Central memory CD8-positive, alpha-beta T cell (primary cell): ENCODE measurements at regions not wholly inside any gene's neighbourhood (a gene's known extent, or its start where the extent isn't known, plus 50 kb on each side); places are given as distances from the start of the nearest gene placed in this dataset.
"Not testable (repeated sequence)": the region's sequence is repeated elsewhere in the genome, so short reads cannot be mapped to it uniquely, and the experiment has no call there.

Experiments used
- ATAC-seq: fragments of 150-1000 bp; cut with Tn5 transposase; replicated peaks from 2 replicates; pipeline ENCODE4 v1.10.0; 2022; ENCODE audit warnings: mild to moderate bottlenecking, moderate FRiP score, moderate number of reproducible peaks; ENCODE audit not compliant: poor library complexity, severe bottlenecking; ENCODE audit errors: extremely low read depth
- DNase-seq, 2 donors: peaks; one replicate each; pipeline ENCODE4 v3.0.0; 2021; ENCODE audit warnings: low spot score in 2 of 2
- H3K27ac Mint-ChIP-seq: one replicate; pipeline ENCODE4 v1.8.0; 2022; ENCODE audit warnings: low read depth, mild to moderate bottlenecking, moderate library complexity, mixed read lengths
- H3K27me3 Mint-ChIP-seq: one replicate; pipeline ENCODE4 v1.8.0; 2022; ENCODE audit warnings: mixed read lengths
- H3K36me3 Mint-ChIP-seq: one replicate; pipeline ENCODE4 v1.8.0; 2022; ENCODE audit warnings: mild to moderate bottlenecking, moderate library complexity, mixed read lengths; ENCODE audit not compliant: insufficient read depth
- H3K4me1 Mint-ChIP-seq: one replicate; pipeline ENCODE4 v1.8.0; 2022; ENCODE audit warnings: mixed read lengths
- H3K4me3 Mint-ChIP-seq: one replicate; pipeline ENCODE4 v1.8.0; 2022; ENCODE audit warnings: mild to moderate bottlenecking, moderate library complexity, mixed read lengths
- H3K9me3 Mint-ChIP-seq: one replicate; pipeline ENCODE4 v1.8.0; 2022; ENCODE audit warnings: mixed read lengths

- ATAC-seq, H3K4me3 Mint-ChIP-seq, H3K4me1 Mint-ChIP-seq, H3K36me3 Mint-ChIP-seq, DNase-seq, H3K27ac Mint-ChIP-seq: not testable (repeated sequence)
- H3K27me3 Mint-ChIP-seq = peaks cover 33% of the 10 kb centered on the region
- H3K9me3 Mint-ChIP-seq = peaks cover 27% of the 10 kb centered on the region
Observed at GRCh38 chr16:31581065-31581464, 53.4 kb downstream of the AHSP start.

GRCh38 chr16:31601737-31602384 lies 74.2 kb downstream of the AHSP start:
- not testable (repeated sequence) for H3K27ac Mint-ChIP-seq, H3K4me1 Mint-ChIP-seq, H3K36me3 Mint-ChIP-seq, ATAC-seq, DNase-seq, H3K4me3 Mint-ChIP-seq
- peaks cover 46% of the 10 kb centered on the region for H3K9me3 Mint-ChIP-seq
- H3K27me3 Mint-ChIP-seq = peaks cover 33% of the 10 kb centered on the region

- DNase-seq (no peak), ATAC-seq (no peak)
- H3K27ac Mint-ChIP-seq = no peak overlapping the region
- H3K9me3 Mint-ChIP-seq = peaks cover 14% of the 10 kb centered on the region
- peaks cover 50% of the 10 kb centered on the region for H3K27me3 Mint-ChIP-seq
- H3K4me3 Mint-ChIP-seq = no peak overlapping the region
- no peaks in the 10 kb centered on the region for H3K4me1 Mint-ChIP-seq
- H3K36me3 Mint-ChIP-seq = peaks cover 1% of the 10 kb centered on the region
Observed at GRCh38 chr16:31618130-31618529, 90.4 kb downstream of the AHSP start.

- DNase-seq (no peak), ATAC-seq (no peak)
- H3K4me1 Mint-ChIP-seq = no peaks in the 10 kb centered on the region
- no peaks in the 10 kb centered on the region for H3K9me3 Mint-ChIP-seq
- no peak overlapping the region for H3K4me3 Mint-ChIP-seq
- H3K36me3 Mint-ChIP-seq = no peaks in the 10 kb centered on the region
- H3K27ac Mint-ChIP-seq = no peak overlapping the region
- H3K27me3 Mint-ChIP-seq = peaks cover 64% of the 10 kb centered on the region
Observed at GRCh38 chr16:31636433-31636832, 108.7 kb downstream of the AHSP start.

GRCh38 chr16:31641279-31641678 lies 113.6 kb downstream of the AHSP start:
- Mint-ChIP-seq H3K27me3 (peaks cover 73% of the 10 kb centered on the region), H3K27ac (no peak overlapping the region), H3K4me3 (no peak overlapping the region), H3K4me1 (no peaks in the 10 kb centered on the region), H3K36me3 (no peaks in the 10 kb centered on the region), H3K9me3 (no peaks in the 10 kb centered on the region)
- DNase-seq (no peak), ATAC-seq (no peak)

GRCh38 chr16:31655674-31656073 lies 128.0 kb downstream of the AHSP start:
- not testable (repeated sequence) for H3K27ac Mint-ChIP-seq, DNase-seq, H3K9me3 Mint-ChIP-seq, H3K4me1 Mint-ChIP-seq, ATAC-seq, H3K4me3 Mint-ChIP-seq, H3K36me3 Mint-ChIP-seq
- peaks cover 26% of the 10 kb centered on the region for H3K27me3 Mint-ChIP-seq

DNA sequence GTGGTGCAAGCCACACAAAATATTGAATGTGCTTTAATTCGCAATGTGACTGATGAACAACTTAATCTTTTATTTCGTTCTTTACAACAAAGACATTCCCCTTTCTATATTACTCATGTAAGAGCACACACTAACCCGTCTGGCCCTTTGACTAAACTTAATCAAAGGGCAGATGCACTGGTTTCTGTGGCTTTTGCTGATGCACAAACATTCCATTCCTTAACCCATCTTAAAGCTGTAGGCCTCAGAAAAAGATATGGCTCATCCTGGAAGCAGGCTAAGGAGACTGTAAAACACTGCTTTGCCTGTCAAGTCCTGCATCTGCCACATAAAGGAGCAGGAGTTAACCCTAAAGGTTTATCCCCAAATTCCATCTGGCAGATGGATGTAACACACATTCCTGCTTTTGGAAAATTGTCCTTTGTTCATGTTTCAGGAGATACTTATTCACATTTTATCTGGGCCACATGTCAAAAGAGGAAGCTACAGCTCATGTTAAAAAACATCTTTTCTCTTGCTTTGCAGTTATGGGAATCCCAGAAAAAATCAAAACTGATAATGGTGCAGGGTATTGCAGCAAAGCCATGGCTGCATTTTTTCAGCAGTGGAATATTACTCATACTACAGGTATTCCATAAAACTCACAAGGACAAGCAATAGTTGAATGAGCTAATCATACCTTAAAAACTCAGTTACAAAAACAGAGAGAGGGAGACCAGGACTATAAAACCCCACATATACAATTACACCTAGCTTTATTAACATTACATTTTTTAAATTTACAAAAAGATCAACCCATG lies 137.2 kb downstream of the AHSP start:
- H3K36me3 Mint-ChIP-seq = peaks cover 2% of the 10 kb centered on the region
- H3K4me3 Mint-ChIP-seq = no peak overlapping the region
- H3K27ac Mint-ChIP-seq = no peak overlapping the region
- no peaks in the 10 kb centered on the region for H3K9me3 Mint-ChIP-seq
- ATAC-seq = no peak
- peaks cover 46% of the 10 kb centered on the region for H3K27me3 Mint-ChIP-seq
- no peak for DNase-seq
- no peaks in the 10 kb centered on the region for H3K4me1 Mint-ChIP-seq

GRCh38 chr16:31674686-31675085 lies 147.0 kb downstream of the AHSP start:
- Mint-ChIP-seq H3K27ac (no peak overlapping the region), H3K36me3 (no peaks in the 10 kb centered on the region), H3K4me3 (no peak overlapping the region), H3K9me3 (peaks cover 9% of the 10 kb centered on the region), H3K4me1 (peaks cover 9% of the 10 kb centered on the region), H3K27me3 (peaks cover 41% of the 10 kb centered on the region)
- no peak for ATAC-seq
- DNase-seq = no peak

GRCh38 chr16:31676731-31677130 lies 149.0 kb downstream of the AHSP start:
- DNase-seq (no peak), ATAC-seq (no peak)
- no peak overlapping the region for H3K4me3 Mint-ChIP-seq
- peaks cover 9% of the 10 kb centered on the region for H3K4me1 Mint-ChIP-seq
- no peak overlapping the region for H3K27ac Mint-ChIP-seq
- H3K27me3 Mint-ChIP-seq = peaks cover 38% of the 10 kb centered on the region
- no peaks in the 10 kb centered on the region for H3K9me3 Mint-ChIP-seq
- no peaks in the 10 kb centered on the region for H3K36me3 Mint-ChIP-seq

GRCh38 chr16:31678649-31679325 lies 151.1 kb downstream of the AHSP start:
- Mint-ChIP-seq H3K4me3 (no peak overlapping the region), H3K36me3 (no peaks in the 10 kb centered on the region), H3K4me1 (peaks cover 9% of the 10 kb centered on the region), H3K27me3 (peaks cover 32% of the 10 kb centered on the region), H3K27ac (no peak overlapping the region), H3K9me3 (no peaks in the 10 kb centered on the region)
- no peak for DNase-seq
- ATAC-seq = no peak

- H3K4me3 Mint-ChIP-seq, DNase-seq, H3K9me3 Mint-ChIP-seq, H3K27me3 Mint-ChIP-seq, H3K36me3 Mint-ChIP-seq, H3K4me1 Mint-ChIP-seq, H3K27ac Mint-ChIP-seq, ATAC-seq: not testable (repeated sequence)
Observed at GRCh38 chr16:31689331-31689730, 161.6 kb downstream of the AHSP start.

- not testable (repeated sequence) for H3K9me3 Mint-ChIP-seq, H3K27me3 Mint-ChIP-seq, H3K4me3 Mint-ChIP-seq, H3K4me1 Mint-ChIP-seq, ATAC-seq, DNase-seq, H3K27ac Mint-ChIP-seq, H3K36me3 Mint-ChIP-seq
Observed at GRCh38 chr16:31692338-31692737, 164.6 kb downstream of the AHSP start.

DNA sequence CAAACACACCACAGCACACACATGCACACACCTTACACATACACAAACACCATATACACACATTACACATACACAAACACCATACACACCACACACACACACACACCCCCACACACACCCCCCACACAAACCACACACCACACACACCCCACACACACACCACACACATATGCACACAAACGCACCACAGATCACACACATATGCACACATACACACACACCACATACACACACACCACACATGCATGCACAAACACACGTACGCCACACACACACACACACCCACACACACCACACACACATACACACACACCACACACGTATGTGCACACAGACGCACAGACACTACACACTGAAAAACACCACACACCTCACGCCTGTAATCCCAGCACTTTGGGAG lies 166.0 kb downstream of the AHSP start:
- ATAC-seq = no peak
- Mint-ChIP-seq H3K4me1 (no peaks in the 10 kb centered on the region), H3K9me3 (no peaks in the 10 kb centered on the region), H3K27me3 (no peaks in the 10 kb centered on the region), H3K27ac (no peak overlapping the region), H3K4me3 (no peak overlapping the region), H3K36me3 (no peaks in the 10 kb centered on the region)
- DNase-seq = no peak
